IMR-90 (cell line): ENCODE measurements at regions not wholly inside any gene's neighbourhood (a gene's known extent, or its start where the extent isn't known, plus 50 kb on each side); places are given as distances from the start of the nearest gene placed in this dataset.

Experiments used
- ATAC-seq: fragments of 200-7000 bp; cut with Tn5 transposase; 2 replicates; pipeline ENCODE4 v1.9.1; 2020; ENCODE audit warnings: low read depth, mild to moderate bottlenecking, moderate library complexity
- BruUV-seq: library from RNA; stranded (reverse); fragments of 400-500 nt; replicated peaks from 2 replicates; lab custom pipeline; 2021; lab: Mats Ljungman, UMichigan
- CTCF ChIA-PET: fragments of 300-600 bp; formaldehyde crosslinking; extraction: SDS; loops from one replicate; lab custom pipeline; 2021; ENCODE audit warnings: antibody characterized with exemption; lab: Yijun Ruan, JAX
- POLR2A ChIA-PET: fragments of 300-600 bp; sonication (Branson Sonifier 250); formaldehyde crosslinking; loops from one replicate; lab custom pipeline; 2022; ENCODE audit warnings: antibody characterized with exemption; ENCODE audit not compliant: unreplicated experiment; lab: Charles Lee
- DNase-seq: peaks from one replicate; pipeline ENCODE4 v3.0.0; 2013
- H2AFZ ChIP-seq: replicated peaks from 2 replicates; pipeline ENCODE3; 2013; ENCODE audit warnings: low read length, mild to moderate bottlenecking; ENCODE audit not compliant: poor library complexity
- H2AK5ac ChIP-seq: 2 replicates; pipeline ENCODE4 v1.6.1; 2013; ENCODE audit warnings: low read depth, low read length, inconsistent platforms
- H2AK9ac ChIP-seq: replicated peaks from 2 replicates; pipeline ENCODE3; 2013; ENCODE audit warnings: mild to moderate bottlenecking, low read depth, low read length, moderate library complexity; ENCODE audit not compliant: poor library complexity
- H2BK120ac ChIP-seq: 2 replicates; pipeline ENCODE4 v1.6.1; 2013; ENCODE audit warnings: low read depth, low read length, inconsistent platforms
- H2BK15ac ChIP-seq: 3 replicates; pipeline ENCODE4 v1.6.1; 2013; ENCODE audit warnings: low read depth, low read length, inconsistent platforms
- H2BK20ac ChIP-seq: 2 replicates; pipeline ENCODE4 v1.6.1; 2013; ENCODE audit warnings: low read depth, mild to moderate bottlenecking, inconsistent platforms, low read length, moderate library complexity
- H2BK5ac ChIP-seq: 2 replicates; pipeline ENCODE4 v1.6.1; 2013; ENCODE audit warnings: mild to moderate bottlenecking, low read depth, low read length, inconsistent platforms; ENCODE audit not compliant: poor library complexity, severe bottlenecking
- H3K14ac ChIP-seq: replicated peaks from 2 replicates; pipeline ENCODE4 v1.6.1; 2013; ENCODE audit warnings: low read depth, low read length, inconsistent platforms
- H3K18ac ChIP-seq: 2 replicates; pipeline ENCODE4 v1.6.1; 2013; ENCODE audit warnings: low read depth, low read length, control low read depth
- H3K23ac ChIP-seq: 2 replicates; pipeline ENCODE4 v1.6.1; 2013; ENCODE audit warnings: low read depth, low read length, inconsistent platforms
- H3K27ac ChIP-seq: 2 replicates; pipeline ENCODE4 v1.5.1; 2013; ENCODE audit warnings: mild to moderate bottlenecking, control low read depth, low read length; ENCODE audit not compliant: insufficient read depth
- H3K27me3 ChIP-seq: 2 replicates; pipeline ENCODE4 v1.6.1; 2013; ENCODE audit warnings: low read length; ENCODE audit not compliant: control insufficient read depth, insufficient read depth
- H3K36me3 ChIP-seq: 2 replicates; pipeline ENCODE4 v1.6.1; 2013; ENCODE audit warnings: low read length, mixed read lengths; ENCODE audit not compliant: control insufficient read depth, insufficient read depth
- H3K4ac ChIP-seq: 2 replicates; pipeline ENCODE4 v1.6.1; 2013; ENCODE audit warnings: low read depth, low read length, inconsistent platforms
- H3K4me1 ChIP-seq: 2 replicates; pipeline ENCODE4 v1.6.1; 2013; ENCODE audit warnings: low read length, mixed read lengths; ENCODE audit not compliant: control insufficient read depth, insufficient read depth
- H3K4me2 ChIP-seq: 2 replicates; pipeline ENCODE4 v1.6.1; 2013; ENCODE audit warnings: low read depth, mild to moderate bottlenecking, control low read depth, low read length, moderate library complexity
- H3K4me3 ChIP-seq: 2 replicates; pipeline ENCODE4 v1.5.1; 2013; ENCODE audit warnings: low read depth, mild to moderate bottlenecking, control low read depth, low read length, moderate library complexity; ENCODE audit not compliant: insufficient read depth
- H3K56ac ChIP-seq: 2 replicates; pipeline ENCODE4 v1.6.1; 2013; ENCODE audit warnings: low read length, inconsistent platforms; ENCODE audit not compliant: insufficient read depth; ENCODE audit errors: extremely low read depth
- H3K79me1 ChIP-seq, 2 experiments: 2 replicates each; pipeline ENCODE4 v1.6.1; 2013; ENCODE audit warnings: low read length in 2 of 2, inconsistent platforms in 1 of 2, low read depth in 1 of 2
- H3K9ac ChIP-seq: 2 replicates; pipeline ENCODE4 v1.6.1; 2013; ENCODE audit warnings: low read depth, low read length, control low read depth
- H3K9me1 ChIP-seq: 2 replicates; pipeline ENCODE4 v1.6.1; 2013; ENCODE audit warnings: low read length, inconsistent platforms; ENCODE audit not compliant: insufficient read depth
- H3K9me3 ChIP-seq: 2 replicates; pipeline ENCODE4 v1.6.1; 2013; ENCODE audit warnings: low read length; ENCODE audit not compliant: control insufficient read depth, insufficient read depth
- H4K20me1 ChIP-seq: 2 replicates; pipeline ENCODE4 v1.6.1; 2013; ENCODE audit warnings: low read length, inconsistent platforms; ENCODE audit not compliant: insufficient read depth
- H4K5ac ChIP-seq: 2 replicates; pipeline ENCODE4 v1.6.1; 2013; ENCODE audit warnings: mild to moderate bottlenecking, low read depth, low read length, control low read depth
- H4K8ac ChIP-seq, 2 experiments: 2 replicates each; pipeline ENCODE4 v1.6.1; 2013; ENCODE audit warnings: low read depth in 2 of 2, low read length in 2 of 2, control low read depth in 1 of 2, inconsistent platforms in 1 of 2
- H4K91ac ChIP-seq: 2 replicates; pipeline ENCODE4 v1.6.1; 2013; ENCODE audit warnings: low read depth, low read length, inconsistent platforms; ENCODE audit not compliant: insufficient read depth
- FOS ChIP-seq: fragments of 150-350 bp; IDR thresholded peaks from 2 replicates; pipeline ENCODE4 v1.6.1; 2016; ENCODE audit warnings: low read depth, low read length
- RCOR1 ChIP-seq: IDR thresholded peaks from 2 replicates; pipeline ENCODE4 v1.6.1; 2012; ENCODE audit warnings: mild to moderate bottlenecking, low read length, improper control_type of control experiment; ENCODE audit not compliant: insufficient replicate concordance
- RFX5 ChIP-seq: IDR thresholded peaks from 2 replicates; pipeline ENCODE4 v1.8.0; 2012; ENCODE audit warnings: low read depth, mild to moderate bottlenecking, low read length, moderate library complexity
- WGBS, 2 experiments: methylation state at CpG; one replicate each; pipeline versions ENCODE4 v1.1.5 to v1.1.7; 2013; ENCODE audit warnings: missing lambda C conversion rate in 2 of 2; ENCODE audit not compliant: insufficient read length in 1 of 2; ENCODE audit errors: extremely low coverage in 2 of 2; 5-methylcytosine and 5-hydroxymethylcytosine counted together
- dilution Hi-C: fragments of 300-500 bp; cut with HindIII; formaldehyde crosslinking; loops from one replicate; pipeline ENCODE4 v1.14.3; 2018; ENCODE audit warnings: low sequenced_read_pairs; ENCODE audit not compliant: unreplicated experiment
- in situ Hi-C: fragments of 300-500 bp; cut with MboI; formaldehyde crosslinking; loops from 3 replicates; pipeline ENCODE4 v1.14.3; 2019; ENCODE audit warnings: low sequenced_read_pairs, inconsistent platforms, mixed read lengths
- intact Hi-C: fragments of 100-400 bp; cut with micrococcal nuclease; formaldehyde crosslinking; loops from 2 replicates; pipeline ENCODE4 v1.10.0; 2022

- H3K79me1 ChIP-seq = no peaks in the 10 kb centered on the region
- dilution Hi-C loops = no loop called here
- DNase-seq (no peak), ATAC-seq (no peak)
- BruUV-seq = no TSS peak
- no peak overlapping the region for H4K8ac ChIP-seq
- POLR2A ChIA-PET = no interaction called here
- intact Hi-C loops = no loop called here
- no peak overlapping the region for H3K23ac ChIP-seq
- H3K9me3 ChIP-seq = no peaks in the 10 kb centered on the region; the same call in 1 of the 2 replicates
- no peak overlapping the region for H4K5ac ChIP-seq
- H3K14ac ChIP-seq = no peak overlapping the region
- H3K9me1 ChIP-seq = no peaks in the 10 kb centered on the region
- no peak overlapping the region for H3K4me3 ChIP-seq
- WGBS, 2 experiments = 60% methylated on average over 8 of the region's 19 CpGs; no CpG with 5 or more reads in 1 of the 2 experiments
- no peak overlapping the region for H3K4me2 ChIP-seq
- peaks cover 70% of the 10 kb centered on the region for H3K27me3 ChIP-seq
- no peak overlapping the region for H2BK15ac ChIP-seq
- TF ChIP-seq RCOR1 = no peak
- TF ChIP-seq RFX5 = no peak
- TF ChIP-seq FOS = no peak
- no peak overlapping the region for H3K56ac ChIP-seq
- H3K18ac ChIP-seq = no peak overlapping the region
- no peak overlapping the region for H2AFZ ChIP-seq
- no peaks in the 10 kb centered on the region for H4K20me1 ChIP-seq
- H3K4ac ChIP-seq = no peak overlapping the region
- no peaks in the 10 kb centered on the region for H3K36me3 ChIP-seq
- no peak overlapping the region for H3K9ac ChIP-seq
- H2BK5ac ChIP-seq = no peak overlapping the region
- H2BK20ac ChIP-seq = no peak overlapping the region
- no peak overlapping the region for H2AK9ac ChIP-seq
- H2BK120ac ChIP-seq = no peak overlapping the region
- no peak overlapping the region for H4K91ac ChIP-seq
- CTCF ChIA-PET = no interaction called here
- no peak overlapping the region for H3K27ac ChIP-seq
- peaks cover 2% of the 10 kb centered on the region; the same call in 1 of the 2 replicates for H3K4me1 ChIP-seq
- H2AK5ac ChIP-seq = no peak overlapping the region
- in situ Hi-C loops = no loop called here
These were observed 55.0 kb upstream of the NKX1-1 start for GRCh38 chr4:1460967-1461868.
